Neural cell (in vitro differentiated cells): ENCODE measurements at regions not wholly inside any gene's neighbourhood (a gene's known extent, or its start where the extent isn't known, plus 50 kb on each side); places are given as distances from the start of the nearest gene placed in this dataset.
"Not testable (repeated sequence)": the region's sequence is repeated elsewhere in the genome, so short reads cannot be mapped to it uniquely, and the experiment has no call there.

Experiments used
- H2AFZ ChIP-seq: fragments of 200-600, 300-800 bp; sonication (generic), shearing (Covaris generic); 2 replicates; pipeline ENCODE4 v1.6.0; 2014; ENCODE audit warnings: low read depth, mild to moderate bottlenecking, antibody characterized with exemption, low read length, moderate library complexity
- H3F3A ChIP-seq: fragments of 200-600 bp; shearing (Covaris generic); 2 replicates; pipeline ENCODE4 v1.6.1; 2016; ENCODE audit warnings: mild to moderate bottlenecking, moderate library complexity, mixed read lengths, antibody characterized with exemption, low read length; ENCODE audit not compliant: insufficient read depth, poor library complexity, severe bottlenecking
- H3K27ac ChIP-seq: fragments of 200-600, 300-800 bp; sonication (generic), shearing (Covaris generic); 2 replicates; pipeline ENCODE4 v1.5.1; 2014; ENCODE audit warnings: mild to moderate bottlenecking, low read length, moderate library complexity
- H3K27me3 ChIP-seq: fragments of 300-800, 200-600 bp; sonication (generic), shearing (Covaris generic); 2 replicates; pipeline ENCODE4 v1.6.0; 2014; ENCODE audit warnings: mild to moderate bottlenecking, low read depth, low read length, moderate library complexity; ENCODE audit not compliant: insufficient read depth
- H3K36me3 ChIP-seq: fragments of 300-800, 200-600 bp; sonication (generic), shearing (Covaris generic); 2 replicates; pipeline ENCODE4 v1.5.1; 2014; ENCODE audit warnings: mild to moderate bottlenecking, antibody characterized with exemption, low read length, moderate library complexity; ENCODE audit not compliant: insufficient read depth
- H3K4me2 ChIP-seq: fragments of 300-800, 200-600 bp; sonication (generic), shearing (Covaris generic); 2 replicates; pipeline ENCODE4 v1.6.0; 2014; ENCODE audit warnings: mild to moderate bottlenecking, low read length
- H3K4me3 ChIP-seq: fragments of 300-800, 200-600 bp; sonication (generic), shearing (Covaris generic); 2 replicates; pipeline ENCODE4 v1.5.1; 2014; ENCODE audit warnings: mild to moderate bottlenecking, low read length, moderate library complexity
- H3K79me2 ChIP-seq: fragments of 200-600 bp; shearing (Covaris generic); replicated peaks from 2 replicates; pipeline ENCODE4 v1.6.0; 2014; ENCODE audit warnings: mild to moderate bottlenecking, low read length, moderate library complexity; ENCODE audit not compliant: insufficient read depth
- H3K9ac ChIP-seq: fragments of 300-800, 200-600 bp; sonication (generic), shearing (Covaris generic); 2 replicates; pipeline ENCODE4 v1.6.1; 2016; ENCODE audit warnings: mild to moderate bottlenecking, low read length, mixed read lengths
- H3K9me2 ChIP-seq: fragments of 200-600 bp; shearing (Covaris generic); 2 replicates; pipeline ENCODE4 v1.6.1; 2016; ENCODE audit warnings: mild to moderate bottlenecking, low read length, mixed read lengths; ENCODE audit not compliant: insufficient read depth
- H3K9me3 ChIP-seq: fragments of 200-600, 300-800 bp; sonication (generic), shearing (Covaris generic); 2 replicates; pipeline ENCODE4 v1.6.1; 2016; ENCODE audit warnings: mild to moderate bottlenecking, mixed run types, low read length, moderate library complexity, mixed read lengths
- H4K20me1 ChIP-seq: fragments of 200-600 bp; shearing (Covaris generic); 2 replicates; pipeline ENCODE4 v1.6.1; 2016; ENCODE audit warnings: mild to moderate bottlenecking, mixed run types; ENCODE audit not compliant: insufficient read depth
- EP300 ChIP-seq: fragments of 450-650 bp; conservative IDR thresholded peaks from 2 replicates; pipeline ENCODE4 v1.6.1; 2014; ENCODE audit warnings: antibody characterized with exemption, mild to moderate bottlenecking, moderate library complexity; ENCODE audit not compliant: poor library complexity, severe bottlenecking
- EZH2 ChIP-seq: fragments of 200-600, 300-800 bp; shearing (Covaris generic), sonication (generic); IDR thresholded peaks from 2 replicates; pipeline ENCODE4 v1.6.1; 2014; ENCODE audit warnings: antibody characterized with exemption, low read length, borderline replicate concordance, mild to moderate bottlenecking; ENCODE audit not compliant: insufficient read depth, poor library complexity, severe bottlenecking
- MXI1 ChIP-seq: fragments of 450-650 bp; conservative IDR thresholded peaks from 2 replicates; pipeline ENCODE4 v1.6.1; 2014; ENCODE audit warnings: antibody characterized with exemption, mild to moderate bottlenecking; ENCODE audit not compliant: poor library complexity, severe bottlenecking
- RAD21 ChIP-seq: fragments of 450-650 bp; conservative IDR thresholded peaks from 2 replicates; pipeline ENCODE4 v1.6.1; 2014; ENCODE audit warnings: antibody characterized with exemption, mild to moderate bottlenecking, moderate library complexity
- SMC3 ChIP-seq: fragments of 450-650 bp; conservative IDR thresholded peaks from 2 replicates; pipeline ENCODE4 v1.6.1; 2014; ENCODE audit warnings: antibody characterized with exemption, mild to moderate bottlenecking, moderate library complexity; ENCODE audit not compliant: poor library complexity
- TF ChIP-seq, protein P1 (sequence below): IDR thresholded peaks from 2 replicates; pipeline ENCODE4 v1.6.1; 2012; ENCODE audit warnings: borderline replicate concordance
- TF ChIP-seq, protein P2 (sequence below): fragments of 450-650 bp; IDR thresholded peaks from 2 replicates; pipeline ENCODE4 v1.5.1; 2014; ENCODE audit warnings: antibody characterized with exemption, mild to moderate bottlenecking, moderate library complexity; ENCODE audit not compliant: poor library complexity, severe bottlenecking

DNA sequence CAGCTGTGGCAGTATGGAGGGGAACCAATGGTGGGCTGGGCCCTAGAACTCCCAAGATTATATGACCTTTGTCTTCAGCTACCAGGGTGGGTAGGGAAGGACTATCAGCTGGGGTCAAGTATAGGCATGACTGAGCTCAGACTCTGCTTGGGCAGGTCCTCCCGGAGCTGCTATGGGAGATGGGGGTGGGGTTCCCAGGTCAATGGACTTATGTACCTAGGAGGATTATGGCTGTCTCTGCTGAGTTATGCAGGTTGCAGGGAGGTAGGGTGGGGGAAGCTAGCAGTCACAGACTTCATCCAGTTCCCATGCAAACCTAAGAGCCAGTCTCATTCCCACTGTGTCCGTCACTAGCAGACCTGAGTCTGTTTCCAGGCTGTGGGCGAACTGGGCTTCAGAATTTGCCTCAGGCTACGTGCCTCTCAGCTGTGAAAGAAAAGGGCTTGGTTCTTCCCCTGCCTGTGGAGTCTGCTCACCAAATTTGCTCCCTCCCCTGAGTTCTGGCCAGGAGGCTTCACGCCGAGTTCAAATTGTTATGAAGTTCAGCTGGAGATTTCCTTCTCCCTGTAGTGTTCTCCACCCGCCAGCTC lies 985.8 kb upstream of the NRXN1 start:
- no peaks in the 10 kb centered on the region for H3K36me3 ChIP-seq
- H3K27me3 ChIP-seq, result no peaks in the 10 kb centered on the region
- no peaks in the 10 kb centered on the region for H3K79me2 ChIP-seq
- H3K27ac ChIP-seq, result no peak overlapping the region
- no peak overlapping the region for H2AFZ ChIP-seq
- no peaks in the 10 kb centered on the region for H4K20me1 ChIP-seq
- TF ChIP-seq, protein P1, sequence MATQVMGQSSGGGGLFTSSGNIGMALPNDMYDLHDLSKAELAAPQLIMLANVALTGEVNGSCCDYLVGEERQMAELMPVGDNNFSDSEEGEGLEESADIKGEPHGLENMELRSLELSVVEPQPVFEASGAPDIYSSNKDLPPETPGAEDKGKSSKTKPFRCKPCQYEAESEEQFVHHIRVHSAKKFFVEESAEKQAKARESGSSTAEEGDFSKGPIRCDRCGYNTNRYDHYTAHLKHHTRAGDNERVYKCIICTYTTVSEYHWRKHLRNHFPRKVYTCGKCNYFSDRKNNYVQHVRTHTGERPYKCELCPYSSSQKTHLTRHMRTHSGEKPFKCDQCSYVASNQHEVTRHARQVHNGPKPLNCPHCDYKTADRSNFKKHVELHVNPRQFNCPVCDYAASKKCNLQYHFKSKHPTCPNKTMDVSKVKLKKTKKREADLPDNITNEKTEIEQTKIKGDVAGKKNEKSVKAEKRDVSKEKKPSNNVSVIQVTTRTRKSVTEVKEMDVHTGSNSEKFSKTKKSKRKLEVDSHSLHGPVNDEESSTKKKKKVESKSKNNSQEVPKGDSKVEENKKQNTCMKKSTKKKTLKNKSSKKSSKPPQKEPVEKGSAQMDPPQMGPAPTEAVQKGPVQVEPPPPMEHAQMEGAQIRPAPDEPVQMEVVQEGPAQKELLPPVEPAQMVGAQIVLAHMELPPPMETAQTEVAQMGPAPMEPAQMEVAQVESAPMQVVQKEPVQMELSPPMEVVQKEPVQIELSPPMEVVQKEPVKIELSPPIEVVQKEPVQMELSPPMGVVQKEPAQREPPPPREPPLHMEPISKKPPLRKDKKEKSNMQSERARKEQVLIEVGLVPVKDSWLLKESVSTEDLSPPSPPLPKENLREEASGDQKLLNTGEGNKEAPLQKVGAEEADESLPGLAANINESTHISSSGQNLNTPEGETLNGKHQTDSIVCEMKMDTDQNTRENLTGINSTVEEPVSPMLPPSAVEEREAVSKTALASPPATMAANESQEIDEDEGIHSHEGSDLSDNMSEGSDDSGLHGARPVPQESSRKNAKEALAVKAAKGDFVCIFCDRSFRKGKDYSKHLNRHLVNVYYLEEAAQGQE, result no peak
- TF ChIP-seq EP300, result no peak
- no peak for TF ChIP-seq SMC3
- no peak for TF ChIP-seq EZH2
- TF ChIP-seq, protein P2, sequence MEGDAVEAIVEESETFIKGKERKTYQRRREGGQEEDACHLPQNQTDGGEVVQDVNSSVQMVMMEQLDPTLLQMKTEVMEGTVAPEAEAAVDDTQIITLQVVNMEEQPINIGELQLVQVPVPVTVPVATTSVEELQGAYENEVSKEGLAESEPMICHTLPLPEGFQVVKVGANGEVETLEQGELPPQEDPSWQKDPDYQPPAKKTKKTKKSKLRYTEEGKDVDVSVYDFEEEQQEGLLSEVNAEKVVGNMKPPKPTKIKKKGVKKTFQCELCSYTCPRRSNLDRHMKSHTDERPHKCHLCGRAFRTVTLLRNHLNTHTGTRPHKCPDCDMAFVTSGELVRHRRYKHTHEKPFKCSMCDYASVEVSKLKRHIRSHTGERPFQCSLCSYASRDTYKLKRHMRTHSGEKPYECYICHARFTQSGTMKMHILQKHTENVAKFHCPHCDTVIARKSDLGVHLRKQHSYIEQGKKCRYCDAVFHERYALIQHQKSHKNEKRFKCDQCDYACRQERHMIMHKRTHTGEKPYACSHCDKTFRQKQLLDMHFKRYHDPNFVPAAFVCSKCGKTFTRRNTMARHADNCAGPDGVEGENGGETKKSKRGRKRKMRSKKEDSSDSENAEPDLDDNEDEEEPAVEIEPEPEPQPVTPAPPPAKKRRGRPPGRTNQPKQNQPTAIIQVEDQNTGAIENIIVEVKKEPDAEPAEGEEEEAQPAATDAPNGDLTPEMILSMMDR, result no peak
- TF ChIP-seq MXI1, result no peak
- TF ChIP-seq RAD21, result no peak
- H3F3A ChIP-seq, result no peaks in the 10 kb centered on the region
- no peaks in the 10 kb centered on the region for H3K9me2 ChIP-seq
- no peak overlapping the region for H3K9ac ChIP-seq
- no peak overlapping the region for H3K4me2 ChIP-seq
- H3K9me3 ChIP-seq, result no peaks in the 10 kb centered on the region
- no peak overlapping the region for H3K4me3 ChIP-seq

DNA sequence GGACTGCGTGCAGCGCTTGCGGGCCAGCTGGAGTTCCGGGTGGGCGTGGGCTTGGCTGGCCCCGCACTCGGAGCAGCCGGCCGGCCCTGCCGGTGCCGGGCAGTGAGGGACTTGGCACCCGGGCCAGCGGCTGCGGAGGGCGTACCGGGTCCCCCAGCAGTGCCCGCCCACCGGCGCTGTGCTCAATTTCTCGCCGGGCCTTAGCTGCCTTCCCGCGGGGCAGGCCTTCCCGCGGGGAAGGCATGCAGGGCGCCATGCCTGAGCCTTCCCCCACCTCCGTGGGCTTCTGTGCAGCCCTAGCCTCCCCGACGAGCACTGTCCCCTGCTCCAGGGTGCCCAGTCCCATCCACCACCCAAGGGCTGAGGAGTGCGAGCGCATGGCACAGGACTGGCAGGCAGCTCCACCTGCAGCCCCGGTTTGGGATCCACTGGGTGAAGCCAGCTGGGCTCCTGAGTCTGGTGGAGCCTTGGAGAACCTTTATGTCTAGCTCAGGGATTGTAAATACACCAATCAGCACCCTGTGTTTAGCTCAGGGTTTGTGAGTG lies 975.0 kb upstream of the NRXN1 start:
- H3K79me2 ChIP-seq, H3K36me3 ChIP-seq: not testable (repeated sequence)

More for the DNA sequence above, 975.0 kb upstream of the NRXN1 start:
- not testable (repeated sequence) for H4K20me1 ChIP-seq, H3K27me3 ChIP-seq, H3K9me3 ChIP-seq, H3K9me2 ChIP-seq, H3K27ac ChIP-seq, H3K9ac ChIP-seq, H3K4me2 ChIP-seq, H3F3A ChIP-seq, H2AFZ ChIP-seq, H3K4me3 ChIP-seq
